Common myeloid progenitor, CD34-positive (primary cell): ENCODE measurements at regions not wholly inside any gene's neighbourhood (a gene's known extent, or its start where the extent isn't known, plus 50 kb on each side); places are given as distances from the start of the nearest gene placed in this dataset.

Source experiments
- CTCF ChIA-PET: fragments of 350-600 bp; sonication (Branson Sonifier 250); formaldehyde crosslinking; loops from one replicate; lab custom pipeline; 2021; ENCODE audit warnings: antibody characterized with exemption; lab: Charles Lee
- POLR2A ChIA-PET: fragments of 350-600 bp; sonication (Branson Sonifier 250); formaldehyde crosslinking; loops from one replicate; lab custom pipeline; 2021; ENCODE audit warnings: antibody characterized with exemption; lab: Charles Lee
- DNase-seq, 3 donors: peaks; one replicate each; pipeline versions ENCODE4 v3.0.0 to v3.0.0-alpha.2; 2013
- H3K27ac ChIP-seq, 2 experiments: 1 replicate in 1 of 2; 2 replicates in 1 of 2; pipeline ENCODE4 v1.7.0; 2013; ENCODE audit warnings: inconsistent platforms in 2 of 2, low read length in 2 of 2, mild to moderate bottlenecking in 2 of 2, low read depth in 1 of 2, moderate library complexity in 1 of 2; ENCODE audit not compliant: severe bottlenecking in 2 of 2, insufficient read depth in 1 of 2, poor library complexity in 1 of 2
- H3K27me3 ChIP-seq, 5 experiments: replicated peaks in 2 of 5; 1 replicate in 3 of 5; 2 replicates in 2 of 5; pipeline versions ENCODE4 v1.6.1 to v1.7.0; 2013; ENCODE audit warnings: low read length in 4 of 5, mild to moderate bottlenecking in 2 of 5, moderate library complexity in 2 of 5, inconsistent platforms in 1 of 5; ENCODE audit not compliant: insufficient read depth in 5 of 5, control insufficient read depth in 4 of 5
- H3K36me3 ChIP-seq, 4 experiments: 1 replicate in 2 of 4; 2 replicates in 2 of 4; pipeline versions ENCODE4 v1.6.1 to v1.7.0; 2013; ENCODE audit warnings: low read length in 3 of 4, control low read depth in 1 of 4, mild to moderate bottlenecking in 1 of 4; ENCODE audit not compliant: control insufficient read depth in 4 of 4, insufficient read depth in 4 of 4
- H3K4me1 ChIP-seq, 4 experiments: 1 replicate in 3 of 4; 2 replicates in 1 of 4; pipeline versions ENCODE4 v1.6.1 to v1.7.1; 2013; ENCODE audit warnings: low read length in 3 of 4, mild to moderate bottlenecking in 3 of 4, control low read depth in 1 of 4, inconsistent platforms in 1 of 4, moderate library complexity in 1 of 4; ENCODE audit not compliant: control insufficient read depth in 4 of 4, insufficient read depth in 4 of 4; ENCODE audit errors: control extremely low read depth in 1 of 4
- H3K4me3 ChIP-seq, 7 experiments: 1 replicate in 4 of 7; 2 replicates in 3 of 7; pipeline versions ENCODE4 v1.5.1 to v1.7.0; 2013; ENCODE audit warnings: mild to moderate bottlenecking in 7 of 7, low read length in 6 of 7, moderate library complexity in 6 of 7, inconsistent platforms in 2 of 7, low read depth in 2 of 7, control low read depth in 1 of 7; ENCODE audit not compliant: insufficient read depth in 4 of 7, control insufficient read depth in 1 of 7; ENCODE audit errors: extremely low read depth in 1 of 7
- H3K9me3 ChIP-seq, 5 experiments: 1 replicate in 4 of 5; 2 replicates in 1 of 5; pipeline versions ENCODE4 v1.6.1 to v1.7.1; 2013; ENCODE audit warnings: low read length in 4 of 5, mild to moderate bottlenecking in 2 of 5, inconsistent platforms in 1 of 5, low read depth in 1 of 5, moderate library complexity in 1 of 5; ENCODE audit not compliant: control insufficient read depth in 4 of 5, insufficient read depth in 2 of 5; ENCODE audit errors: control extremely low read depth in 1 of 5
- WGBS: methylation state at CpG from one replicate; pipeline ENCODE4 v1.1.5; 2013; ENCODE audit not compliant: insufficient coverage; 5-methylcytosine and 5-hydroxymethylcytosine counted together

- POLR2A ChIA-PET = no interaction called here
- no peak for DNase-seq
- WGBS = 100% methylated on average over 1 of the region's 2 CpGs
- Histone ChIP-seq H3K9me3 (no peaks in the 10 kb centered on the region), H3K4me1 (no peaks in the 10 kb centered on the region), H3K27me3 (no peaks in the 10 kb centered on the region), H3K36me3 (no peaks in the 10 kb centered on the region), H3K4me3 (no peak overlapping the region), H3K27ac (no peak overlapping the region)
- CTCF ChIA-PET = no interaction called here
Measured at GRCh38 chr13:105894697-105895096, 640.8 kb downstream of the EFNB2 start.

GRCh38 chr13:105890509-105890908 lies 645.0 kb downstream of the EFNB2 start:
- no peaks in the 10 kb centered on the region for H3K4me1 ChIP-seq
- H3K27ac ChIP-seq = no peak overlapping the region
- CTCF ChIA-PET = no interaction called here
- no peak overlapping the region for H3K4me3 ChIP-seq
- no peaks in the 10 kb centered on the region for H3K9me3 ChIP-seq
- no peak for DNase-seq
- H3K36me3 ChIP-seq = no peaks in the 10 kb centered on the region
- H3K27me3 ChIP-seq = no peaks in the 10 kb centered on the region
- POLR2A ChIA-PET = no interaction called here
- 90% methylated on average over 2 of the region's 4 CpGs for WGBS

GRCh38 chr13:105878119-105878700 lies 657.3 kb downstream of the EFNB2 start:
- no peaks in the 10 kb centered on the region for H3K36me3 ChIP-seq
- H3K9me3 ChIP-seq = no peaks in the 10 kb centered on the region
- ChIA-PET CTCF (no interaction called here), POLR2A (no interaction called here)
- no peak overlapping the region for H3K27ac ChIP-seq
- no peaks in the 10 kb centered on the region for H3K27me3 ChIP-seq
- no CpG with 5 or more reads among the region's 1 CpG for WGBS
- no peak overlapping the region for H3K4me3 ChIP-seq
- H3K4me1 ChIP-seq = no peaks in the 10 kb centered on the region
- DNase-seq = no peak

GRCh38 chr13:105874814-105875213 lies 660.6 kb downstream of the EFNB2 start:
- Histone ChIP-seq H3K4me1 (no peaks in the 10 kb centered on the region), H3K36me3 (no peaks in the 10 kb centered on the region), H3K27ac (no peak overlapping the region), H3K27me3 (no peaks in the 10 kb centered on the region), H3K9me3 (no peaks in the 10 kb centered on the region), H3K4me3 (no peak overlapping the region)
- ChIA-PET POLR2A (no interaction called here), CTCF (no interaction called here)
- no peak for DNase-seq

GRCh38 chr13:105871768-105872167 lies 663.7 kb downstream of the EFNB2 start:
- DNase-seq = no peak
- Histone ChIP-seq H3K4me3 (no peak overlapping the region), H3K27ac (no peak overlapping the region), H3K27me3 (no peaks in the 10 kb centered on the region), H3K4me1 (no peaks in the 10 kb centered on the region), H3K9me3 (no peaks in the 10 kb centered on the region), H3K36me3 (no peaks in the 10 kb centered on the region)
- WGBS = 100% methylated on average over 1 of the region's 1 CpG
- ChIA-PET CTCF (no interaction called here), POLR2A (no interaction called here)

- no peaks in the 10 kb centered on the region for H3K9me3 ChIP-seq
- POLR2A ChIA-PET = no interaction called here
- H3K4me3 ChIP-seq = no peak overlapping the region
- no peaks in the 10 kb centered on the region for H3K4me1 ChIP-seq
- no CpG with 5 or more reads among the region's 2 CpGs for WGBS
- no peak for DNase-seq
- CTCF ChIA-PET = interaction anchor here (0.6 kb wide), 1 partner anchor 189 kb away, joined by 5 read pairs; no protein-coding TSS in a partner anchor
- no peaks in the 10 kb centered on the region for H3K27me3 ChIP-seq
- no peak overlapping the region for H3K27ac ChIP-seq
- no peaks in the 10 kb centered on the region for H3K36me3 ChIP-seq
Measured at GRCh38 chr13:105871326-105871725, 664.1 kb downstream of the EFNB2 start.

- 100% methylated on average over 3 of the region's 5 CpGs for WGBS
- no peak overlapping the region for H3K4me3 ChIP-seq
- no peak overlapping the region for H3K27ac ChIP-seq
- DNase-seq = no peak
- no peaks in the 10 kb centered on the region for H3K4me1 ChIP-seq
- POLR2A ChIA-PET = no interaction called here
- no peaks in the 10 kb centered on the region for H3K27me3 ChIP-seq
- no peaks in the 10 kb centered on the region for H3K9me3 ChIP-seq
- H3K36me3 ChIP-seq = no peaks in the 10 kb centered on the region
- CTCF ChIA-PET = no interaction called here
Measured at GRCh38 chr13:105863300-105863920, 672.1 kb downstream of the EFNB2 start.
